PC-9 (cell line): ENCODE measurements at regions not wholly inside any gene's neighbourhood (a gene's known extent, or its start where the extent isn't known, plus 50 kb on each side); places are given as distances from the start of the nearest gene placed in this dataset.

Source experiments
- EZH2 ChIP-seq: fragments of 200-600 bp; sonication (generic); IDR thresholded peaks from 2 replicates; pipeline ENCODE4 v1.8.0; 2017; ENCODE audit warnings: antibody characterized with exemption, low read depth
- TF ChIP-seq, protein P1 (sequence below): fragments of 200-600 bp; sonication (generic); conservative IDR thresholded peaks from 2 replicates; pipeline ENCODE4 v1.6.1; 2017; ENCODE audit warnings: mixed run types, antibody characterized with exemption, mild to moderate bottlenecking, moderate library complexity

DNA sequence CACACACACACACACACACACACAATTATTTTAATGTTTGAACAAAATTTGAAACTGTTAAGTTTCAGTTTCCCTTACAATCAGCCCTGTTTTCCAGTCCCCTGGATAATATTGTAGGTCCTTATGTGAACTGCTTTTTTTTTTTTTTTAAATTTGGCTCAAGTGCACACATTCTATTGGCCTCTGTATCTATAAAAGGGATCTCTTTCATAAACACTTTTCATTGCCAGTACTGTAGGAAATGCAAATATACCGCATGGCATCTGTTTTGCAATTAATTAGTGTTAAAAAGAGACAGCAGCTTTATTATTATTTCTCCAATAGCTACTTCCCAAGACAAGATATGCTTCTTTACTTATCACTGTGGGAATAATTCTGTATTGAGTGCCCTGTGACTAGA is 738.7 kb downstream of the EPHA4 start:
- no peak for TF ChIP-seq EZH2
- TF ChIP-seq, protein P1, sequence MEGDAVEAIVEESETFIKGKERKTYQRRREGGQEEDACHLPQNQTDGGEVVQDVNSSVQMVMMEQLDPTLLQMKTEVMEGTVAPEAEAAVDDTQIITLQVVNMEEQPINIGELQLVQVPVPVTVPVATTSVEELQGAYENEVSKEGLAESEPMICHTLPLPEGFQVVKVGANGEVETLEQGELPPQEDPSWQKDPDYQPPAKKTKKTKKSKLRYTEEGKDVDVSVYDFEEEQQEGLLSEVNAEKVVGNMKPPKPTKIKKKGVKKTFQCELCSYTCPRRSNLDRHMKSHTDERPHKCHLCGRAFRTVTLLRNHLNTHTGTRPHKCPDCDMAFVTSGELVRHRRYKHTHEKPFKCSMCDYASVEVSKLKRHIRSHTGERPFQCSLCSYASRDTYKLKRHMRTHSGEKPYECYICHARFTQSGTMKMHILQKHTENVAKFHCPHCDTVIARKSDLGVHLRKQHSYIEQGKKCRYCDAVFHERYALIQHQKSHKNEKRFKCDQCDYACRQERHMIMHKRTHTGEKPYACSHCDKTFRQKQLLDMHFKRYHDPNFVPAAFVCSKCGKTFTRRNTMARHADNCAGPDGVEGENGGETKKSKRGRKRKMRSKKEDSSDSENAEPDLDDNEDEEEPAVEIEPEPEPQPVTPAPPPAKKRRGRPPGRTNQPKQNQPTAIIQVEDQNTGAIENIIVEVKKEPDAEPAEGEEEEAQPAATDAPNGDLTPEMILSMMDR = no peak
